ENCODE measurements at regions not wholly inside any gene's neighbourhood (a gene's known extent, or its start where the extent isn't known, plus 50 kb on each side); places are given as distances from the start of the nearest gene placed in this dataset.

GRCh38 chr12:19065223-19065622 lies 64.3 kb upstream of the PLEKHA5 start:
- Histone ChIP-seq H3K27me3 (ENCODE audit: insufficient read depth, low read length, poor library complexity, severe bottlenecking) (no peaks in the 10 kb centered on the region), H3K4me1 (ENCODE audit: insufficient read depth, low read length, poor library complexity, severe bottlenecking) (no peaks in the 10 kb centered on the region), H3F3A (ENCODE audit: low read depth) (no peaks in the 10 kb centered on the region), H3K4me3 (ENCODE audit: low read length, poor library complexity, severe bottlenecking) (no peak overlapping the region), H4K20me1 (ENCODE audit: insufficient read depth, low read length, poor library complexity, severe bottlenecking) (no peaks in the 10 kb centered on the region), H2AFZ (ENCODE audit: low read length) (no peak overlapping the region), H3K9ac (ENCODE audit: low read depth, low read length, poor library complexity, severe bottlenecking) (no peak overlapping the region), H3K36me3 (ENCODE audit: insufficient read depth, low read length) (no peaks in the 10 kb centered on the region), H3K9me3 (ENCODE audit: insufficient read depth, low read depth, low read length) (no peaks in the 10 kb centered on the region), H3K79me2 (ENCODE audit: insufficient read depth, low read length) (no peaks in the 10 kb centered on the region), H3K9me2 (replicated peaks; ENCODE audit: low read depth, low read length) (no peaks in the 10 kb centered on the region), H3K4me2 (ENCODE audit: low read depth, low read length, poor library complexity, severe bottlenecking) (no peak overlapping the region)
- TF ChIP-seq EZH2phosphoT487 (IDR thresholded peaks at IDR 0.05; ENCODE audit: borderline replicate concordance) (no peak), CTCF (conservative IDR thresholded peaks at IDR 0.05; ENCODE audit: low read length) (no peak)

- H3K36me3 ChIP-seq (ENCODE audit: insufficient read depth, low read length): no peaks in the 10 kb centered on the region
- no peaks in the 10 kb centered on the region for H3K9me3 ChIP-seq (ENCODE audit: insufficient read depth, low read depth, low read length)
- no peaks in the 10 kb centered on the region for H3K27me3 ChIP-seq (ENCODE audit: insufficient read depth, low read length, poor library complexity, severe bottlenecking)
- no peak overlapping the region for H3K9ac ChIP-seq (ENCODE audit: low read depth, low read length, poor library complexity, severe bottlenecking)
- H2AFZ ChIP-seq (ENCODE audit: low read length): no peak overlapping the region
- H3K4me3 ChIP-seq (ENCODE audit: low read length, poor library complexity, severe bottlenecking): no peak overlapping the region
- H3K4me1 ChIP-seq (ENCODE audit: insufficient read depth, low read length, poor library complexity, severe bottlenecking): no peaks in the 10 kb centered on the region
- no peaks in the 10 kb centered on the region for H3K79me2 ChIP-seq (ENCODE audit: insufficient read depth, low read length)
- no peak overlapping the region for H3K4me2 ChIP-seq (ENCODE audit: low read depth, low read length, poor library complexity, severe bottlenecking)
- no peaks in the 10 kb centered on the region for H3K9me2 ChIP-seq (replicated peaks; ENCODE audit: low read depth, low read length)
- H3F3A ChIP-seq (ENCODE audit: low read depth): no peaks in the 10 kb centered on the region
- no peaks in the 10 kb centered on the region for H4K20me1 ChIP-seq (ENCODE audit: insufficient read depth, low read length, poor library complexity, severe bottlenecking)
- TF ChIP-seq CTCF (conservative IDR thresholded peaks at IDR 0.05; ENCODE audit: low read length): no peak
- TF ChIP-seq EZH2phosphoT487 (IDR thresholded peaks at IDR 0.05; ENCODE audit: borderline replicate concordance): no peak
Measured at GRCh38 chr12:19065871-19066270, 63.7 kb upstream of the PLEKHA5 start.

- Histone ChIP-seq H3K79me2 (ENCODE audit: insufficient read depth, low read length) (no peaks in the 10 kb centered on the region), H3K4me1 (ENCODE audit: insufficient read depth, low read length, poor library complexity, severe bottlenecking) (no peaks in the 10 kb centered on the region), H3K27me3 (ENCODE audit: insufficient read depth, low read length, poor library complexity, severe bottlenecking) (no peaks in the 10 kb centered on the region), H3F3A (ENCODE audit: low read depth) (no peaks in the 10 kb centered on the region), H4K20me1 (ENCODE audit: insufficient read depth, low read length, poor library complexity, severe bottlenecking) (no peaks in the 10 kb centered on the region), H3K4me2 (ENCODE audit: low read depth, low read length, poor library complexity, severe bottlenecking) (no peak overlapping the region), H3K9me3 (ENCODE audit: insufficient read depth, low read depth, low read length) (no peaks in the 10 kb centered on the region), H3K4me3 (ENCODE audit: low read length, poor library complexity, severe bottlenecking) (no peak overlapping the region), H3K9me2 (replicated peaks; ENCODE audit: low read depth, low read length) (no peaks in the 10 kb centered on the region), H2AFZ (ENCODE audit: low read length) (no peak overlapping the region), H3K36me3 (ENCODE audit: insufficient read depth, low read length) (no peaks in the 10 kb centered on the region), H3K9ac (ENCODE audit: low read depth, low read length, poor library complexity, severe bottlenecking) (no peak overlapping the region)
- no peak for TF ChIP-seq EZH2phosphoT487 (IDR thresholded peaks at IDR 0.05; ENCODE audit: borderline replicate concordance)
- no peak for TF ChIP-seq CTCF (conservative IDR thresholded peaks at IDR 0.05; ENCODE audit: low read length)
Measured at GRCh38 chr12:19066475-19067001, 63.0 kb upstream of the PLEKHA5 start.

Data from Loucy (cell line).